ENCODE measurements at regions not wholly inside any gene's neighbourhood (a gene's known extent, or its start where the extent isn't known, plus 50 kb on each side); places are given as distances from the start of the nearest gene placed in this dataset.

DNA sequence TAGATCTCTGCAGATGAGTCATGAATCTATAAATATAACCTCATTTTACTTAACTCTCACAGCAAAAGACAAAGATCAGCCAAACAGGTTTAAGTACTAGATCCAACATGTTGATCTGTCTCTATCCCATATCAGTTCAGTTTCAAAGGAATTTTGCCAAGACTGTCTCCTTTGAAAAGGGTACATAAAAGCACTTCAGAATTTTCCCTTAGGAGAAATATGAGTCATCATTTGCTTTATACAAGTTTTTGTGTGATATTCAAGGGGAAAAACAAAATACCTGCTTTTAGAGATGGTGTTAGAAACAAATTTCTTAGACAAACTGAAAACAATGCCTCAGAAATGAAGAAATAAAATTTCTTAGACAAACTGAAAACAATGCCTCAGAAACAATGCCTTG is 73.5 kb upstream of the LRRC7 start:
- TF ChIP-seq, protein P1, sequence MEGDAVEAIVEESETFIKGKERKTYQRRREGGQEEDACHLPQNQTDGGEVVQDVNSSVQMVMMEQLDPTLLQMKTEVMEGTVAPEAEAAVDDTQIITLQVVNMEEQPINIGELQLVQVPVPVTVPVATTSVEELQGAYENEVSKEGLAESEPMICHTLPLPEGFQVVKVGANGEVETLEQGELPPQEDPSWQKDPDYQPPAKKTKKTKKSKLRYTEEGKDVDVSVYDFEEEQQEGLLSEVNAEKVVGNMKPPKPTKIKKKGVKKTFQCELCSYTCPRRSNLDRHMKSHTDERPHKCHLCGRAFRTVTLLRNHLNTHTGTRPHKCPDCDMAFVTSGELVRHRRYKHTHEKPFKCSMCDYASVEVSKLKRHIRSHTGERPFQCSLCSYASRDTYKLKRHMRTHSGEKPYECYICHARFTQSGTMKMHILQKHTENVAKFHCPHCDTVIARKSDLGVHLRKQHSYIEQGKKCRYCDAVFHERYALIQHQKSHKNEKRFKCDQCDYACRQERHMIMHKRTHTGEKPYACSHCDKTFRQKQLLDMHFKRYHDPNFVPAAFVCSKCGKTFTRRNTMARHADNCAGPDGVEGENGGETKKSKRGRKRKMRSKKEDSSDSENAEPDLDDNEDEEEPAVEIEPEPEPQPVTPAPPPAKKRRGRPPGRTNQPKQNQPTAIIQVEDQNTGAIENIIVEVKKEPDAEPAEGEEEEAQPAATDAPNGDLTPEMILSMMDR (IDR thresholded peaks at IDR 0.05) = no peak

DNA sequence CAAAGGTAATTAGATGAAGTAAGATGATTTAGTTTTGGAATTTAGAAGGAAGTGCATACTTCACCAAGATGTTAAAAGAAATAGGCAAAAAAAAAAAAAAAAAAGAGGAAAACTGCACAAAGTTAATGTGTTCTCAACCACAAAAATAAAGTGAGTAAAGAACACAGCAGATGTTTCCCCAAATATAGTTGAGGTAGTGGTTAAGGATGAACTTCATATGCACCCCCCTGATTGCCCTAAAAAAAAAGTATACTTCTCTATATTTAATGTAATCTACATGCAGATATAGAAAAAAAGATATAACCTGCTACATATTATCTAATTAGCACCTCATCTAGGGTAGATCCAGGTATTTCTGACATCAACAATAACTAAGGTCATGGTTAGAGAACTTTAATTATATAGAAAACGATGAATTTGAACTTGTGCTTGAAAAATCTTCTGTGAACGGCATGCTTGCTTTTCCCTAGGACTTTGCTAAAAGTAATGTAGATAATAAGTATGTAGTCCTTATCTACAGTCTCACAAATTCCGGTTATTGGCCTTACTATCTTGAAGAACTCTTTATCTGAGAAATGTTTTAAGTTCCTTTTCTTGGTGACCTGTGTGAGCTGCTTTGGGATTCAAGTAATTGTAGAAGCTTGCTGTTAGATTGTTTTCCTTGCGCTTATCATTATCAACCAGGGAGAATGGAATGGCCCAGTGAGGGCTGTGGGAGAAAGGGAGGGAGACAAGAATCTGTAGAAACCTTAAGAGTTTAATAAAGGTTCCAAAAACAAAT is 70.1 kb upstream of the LRRC7 start:
- intact Hi-C loops (cut with micrococcal nuclease) = no loop called here
- POLR2A ChIA-PET = no interaction called here
- DNase-seq (no peak), ATAC-seq (ENCODE audit: low read depth) (no peak)
- H3K27me3 Mint-ChIP-seq = no peaks in the 10 kb centered on the region
- CTCF ChIA-PET = no interaction called here
- TF ChIP-seq, protein P1 (IDR thresholded peaks at IDR 0.05) = no peak
- no peak overlapping the region for H3K27ac Mint-ChIP-seq
- H3K4me1 Mint-ChIP-seq = no peaks in the 10 kb centered on the region
- H3K9me3 Mint-ChIP-seq = no peaks in the 10 kb centered on the region
- no peak overlapping the region for H3K4me3 Mint-ChIP-seq
- H3K36me3 Mint-ChIP-seq (ENCODE audit: low read depth) = no peaks in the 10 kb centered on the region

More for the DNA sequence above, 73.5 kb upstream of the LRRC7 start:
- H3K9me3 Mint-ChIP-seq = peaks cover 2% of the 10 kb centered on the region
- H3K27me3 Mint-ChIP-seq = no peaks in the 10 kb centered on the region
- intact Hi-C loops (cut with micrococcal nuclease) = no loop called here
- ATAC-seq (ENCODE audit: low read depth) (no peak), DNase-seq (no peak)
- H3K4me1 Mint-ChIP-seq = no peaks in the 10 kb centered on the region
- no peaks in the 10 kb centered on the region for H3K36me3 Mint-ChIP-seq (ENCODE audit: low read depth)
- CTCF ChIA-PET = no interaction called here
- H3K27ac Mint-ChIP-seq = no peak overlapping the region
- POLR2A ChIA-PET = no interaction called here
- H3K4me3 Mint-ChIP-seq = no peak overlapping the region

DNA sequence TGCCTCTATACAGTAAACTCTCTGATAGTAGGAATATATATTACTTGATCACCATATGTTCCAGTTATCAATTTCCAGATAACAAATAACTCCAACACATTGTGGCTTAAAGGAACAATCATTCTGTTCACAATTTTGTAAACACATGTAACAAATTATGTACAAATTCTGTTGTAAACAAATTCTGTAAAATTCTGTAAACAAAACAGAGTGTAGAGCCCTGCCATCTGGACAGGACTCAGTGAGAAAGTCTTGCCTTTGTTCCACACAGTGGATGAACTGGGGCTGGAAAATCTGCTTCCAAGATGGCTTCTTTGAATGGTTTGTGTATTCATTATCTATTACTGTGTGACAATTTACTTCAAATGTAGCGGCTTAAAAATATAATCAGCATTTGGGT is 69.0 kb upstream of the LRRC7 start:
- no peak for DNase-seq
- intact Hi-C loops (cut with micrococcal nuclease) = no loop called here
- TF ChIP-seq, protein P1 (IDR thresholded peaks at IDR 0.05) = no peak
- no peak for ATAC-seq (ENCODE audit: low read depth)
- no peaks in the 10 kb centered on the region for H3K27me3 Mint-ChIP-seq
- no peak overlapping the region for H3K4me3 Mint-ChIP-seq
- ChIA-PET POLR2A (no interaction called here), CTCF (no interaction called here)
- no peaks in the 10 kb centered on the region for H3K36me3 Mint-ChIP-seq (ENCODE audit: low read depth)
- H3K27ac Mint-ChIP-seq = no peak overlapping the region
- no peaks in the 10 kb centered on the region for H3K4me1 Mint-ChIP-seq
- no peaks in the 10 kb centered on the region for H3K9me3 Mint-ChIP-seq

DNA sequence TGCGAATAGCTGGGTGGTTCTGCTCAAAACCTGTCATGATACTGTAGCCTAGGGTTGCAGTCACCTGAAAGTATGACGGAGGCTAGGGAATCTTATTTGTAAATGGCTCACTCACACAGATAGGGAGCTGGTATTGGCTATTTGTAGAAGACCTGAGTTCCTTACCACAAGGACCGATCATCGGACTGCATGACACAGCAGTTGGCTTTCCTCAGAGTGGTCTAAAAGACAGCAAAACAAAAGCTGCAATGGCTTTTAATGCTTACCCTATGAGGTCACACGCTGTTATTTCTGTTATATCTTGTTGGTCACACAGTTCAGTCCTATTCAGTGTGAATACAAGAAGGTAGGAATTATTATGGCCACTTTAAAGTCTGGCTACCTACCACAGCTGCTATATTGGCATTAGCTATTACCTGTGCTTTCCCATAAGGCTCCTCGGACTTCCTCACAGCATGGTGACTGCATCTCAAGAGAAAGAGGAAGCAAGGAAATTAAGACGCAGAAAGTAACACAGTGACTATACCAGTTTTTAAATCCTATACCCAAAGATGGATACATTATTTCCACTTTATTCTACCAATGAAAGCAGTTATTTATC is 68.4 kb upstream of the LRRC7 start:
- Mint-ChIP-seq H3K27ac (no peak overlapping the region), H3K36me3 (ENCODE audit: low read depth) (no peaks in the 10 kb centered on the region), H3K4me1 (no peaks in the 10 kb centered on the region), H3K27me3 (no peaks in the 10 kb centered on the region), H3K9me3 (no peaks in the 10 kb centered on the region), H3K4me3 (no peak overlapping the region)
- intact Hi-C loops (cut with micrococcal nuclease) = no loop called here
- TF ChIP-seq, protein P1 (IDR thresholded peaks at IDR 0.05) = no peak
- ChIA-PET POLR2A (no interaction called here), CTCF (no interaction called here)
- ATAC-seq (ENCODE audit: low read depth) (no peak), DNase-seq (no peak)

DNA sequence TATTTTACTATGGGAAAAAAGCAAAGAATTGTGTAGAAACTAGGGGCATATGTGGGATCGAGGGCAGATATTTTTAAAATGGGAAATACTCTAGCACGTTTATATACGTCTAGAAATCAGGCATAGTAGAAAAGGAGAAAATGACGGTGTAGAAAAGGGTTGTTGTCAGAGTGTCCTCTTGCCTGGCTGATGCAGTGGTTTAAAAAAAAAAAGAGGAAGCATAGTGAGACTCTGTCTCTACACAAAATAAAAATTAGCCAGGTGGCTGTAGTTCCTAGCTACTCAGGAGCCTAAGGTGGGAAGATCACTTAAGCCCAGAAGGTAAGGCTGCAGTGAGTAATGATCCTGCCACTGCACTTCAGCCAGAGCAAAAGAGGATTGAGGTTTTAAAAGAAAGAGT is 64.7 kb upstream of the LRRC7 start:
- ChIA-PET POLR2A (no interaction called here), CTCF (no interaction called here)
- no peak for DNase-seq
- Mint-ChIP-seq H3K4me3 (no peak overlapping the region), H3K27ac (no peak overlapping the region), H3K4me1 (no peaks in the 10 kb centered on the region), H3K9me3 (no peaks in the 10 kb centered on the region), H3K36me3 (ENCODE audit: low read depth) (no peaks in the 10 kb centered on the region), H3K27me3 (no peaks in the 10 kb centered on the region)
- intact Hi-C loops (cut with micrococcal nuclease) = no loop called here
- no peak for ATAC-seq (ENCODE audit: low read depth)
- TF ChIP-seq, protein P1 (IDR thresholded peaks at IDR 0.05) = no peak

Measured in activated B cell treated with CpG ODN at 0.5 μM for 24 hours (primary cell).